KBM-7 (cell line): ENCODE measurements at regions not wholly inside any gene's neighbourhood (a gene's known extent, or its start where the extent isn't known, plus 50 kb on each side); places are given as distances from the start of the nearest gene placed in this dataset.
"Not testable (repeated sequence)": the region's sequence is repeated elsewhere in the genome, so short reads cannot be mapped to it uniquely, and the experiment has no call there.

ENCODE experiments used
- DNase-seq: peaks from one replicate; pipeline ENCODE4 v3.0.0-alpha.2; 2015
- in situ Hi-C: fragments of 300-500 bp; cut with MboI; formaldehyde crosslinking; loops from 2 replicates; pipeline ENCODE4 v1.14.3; 2020; ENCODE audit warnings: low sequenced_read_pairs, low pct_unique_long_range_greater_than_20kb, mixed read lengths

- in situ Hi-C loops: no loop called here
- no peak for DNase-seq
Measured at GRCh38 chr17:36835036-36835435, 102.2 kb upstream of the LHX1 start.

GRCh38 chr17:36837195-36837938 lies 99.9 kb upstream of the LHX1 start:
- no peak for DNase-seq
- in situ Hi-C loops: no loop called here

DNA sequence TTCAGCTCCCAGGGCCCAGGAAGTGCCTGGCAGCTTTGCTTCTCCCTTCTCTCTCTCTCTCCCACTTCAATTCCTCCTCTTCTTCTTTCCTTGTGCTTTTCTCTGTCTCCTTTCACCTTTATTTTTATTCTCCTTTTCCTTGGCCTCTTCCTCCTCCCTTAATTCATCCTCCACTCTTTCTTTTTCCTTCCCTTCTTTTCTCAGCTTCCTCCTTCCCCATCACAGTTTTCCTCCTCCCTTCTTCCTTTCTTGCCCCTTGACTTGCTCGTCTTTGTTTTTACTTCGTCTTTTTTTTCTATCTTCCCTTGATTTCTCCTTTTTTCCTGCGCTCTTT lies 99.4 kb upstream of the LHX1 start:
- no peak for DNase-seq
- in situ Hi-C loops: no loop called here

- in situ Hi-C loops: no loop called here
- no peak for DNase-seq
Measured at GRCh38 chr17:36839256-36839655, 98.0 kb upstream of the LHX1 start.

DNA sequence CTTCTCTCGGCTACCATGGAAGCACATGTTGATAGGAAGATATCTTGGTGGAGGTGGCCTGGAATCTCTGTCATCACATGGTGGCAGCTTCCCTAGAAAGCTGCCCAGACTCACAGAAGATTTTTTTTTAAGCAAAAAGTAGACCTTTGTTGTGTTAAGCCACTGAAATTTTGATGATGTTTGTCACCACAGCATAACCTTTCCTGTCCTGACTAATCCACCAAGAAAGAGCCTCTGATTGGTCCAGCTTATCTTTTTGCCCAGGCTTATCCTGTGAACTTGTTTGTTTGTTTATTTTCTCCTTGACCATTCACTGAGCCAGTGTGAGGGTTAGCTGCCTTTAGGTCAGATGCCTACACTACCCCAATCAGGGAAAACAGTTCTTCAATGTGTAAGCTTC lies 96.5 kb upstream of the LHX1 start:
- in situ Hi-C loops: no loop called here
- no peak for DNase-seq

GRCh38 chr17:36842231-36842819 lies 95.0 kb upstream of the LHX1 start:
- in situ Hi-C loops: no loop called here
- no peak for DNase-seq

DNA sequence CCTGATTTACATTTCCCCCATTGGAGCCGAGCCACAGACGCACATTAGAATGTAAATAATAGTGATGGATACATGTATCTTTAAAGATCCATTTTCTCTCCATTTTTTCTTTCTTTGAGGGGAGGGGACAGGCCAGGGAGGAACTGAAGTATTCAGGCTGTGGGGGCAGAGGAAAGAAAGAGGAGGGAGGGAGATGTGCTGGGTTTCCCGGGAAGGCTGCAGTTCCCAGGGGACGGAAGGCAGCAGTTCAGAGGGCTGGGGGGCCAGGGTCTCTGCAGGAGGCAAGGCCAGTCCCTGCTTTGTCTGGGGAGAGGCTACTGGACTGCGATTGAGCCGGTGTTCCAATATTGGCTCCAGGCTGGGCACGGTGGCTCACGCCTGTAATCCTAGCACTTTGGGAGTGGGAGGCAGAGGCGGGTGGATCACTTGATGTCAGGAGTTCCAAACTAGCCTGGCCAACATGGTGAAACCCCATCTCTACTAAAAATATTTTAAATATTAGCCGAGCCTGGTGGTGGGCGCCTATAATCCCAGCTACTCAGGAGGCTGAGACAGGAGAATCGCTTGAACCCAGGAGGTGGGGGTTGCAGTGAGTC lies 94.2 kb upstream of the LHX1 start:
- in situ Hi-C loops: no loop called here
- no peak for DNase-seq

DNA sequence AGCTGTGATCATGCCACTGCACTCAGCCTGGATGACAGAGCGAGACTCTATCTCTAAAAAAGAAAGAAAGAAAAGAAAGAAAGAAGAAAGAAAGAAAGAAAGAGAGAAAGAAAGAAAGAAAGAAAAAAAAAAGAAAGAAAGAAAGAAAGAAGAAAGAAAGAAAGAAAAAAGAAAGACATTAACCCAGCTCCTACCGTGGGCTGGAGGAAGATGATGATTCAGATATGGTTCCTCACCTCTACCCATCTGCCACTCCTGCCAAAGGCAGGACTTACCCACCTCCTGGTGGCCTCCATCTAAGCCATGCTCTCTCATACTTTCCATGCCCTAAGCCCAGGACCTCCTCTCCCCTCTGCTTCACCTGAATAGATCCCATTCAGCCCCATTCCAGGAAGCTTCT lies 93.3 kb upstream of the LHX1 start:
- in situ Hi-C loops: no loop called here
- DNase-seq: no peak

GRCh38 chr17:36844601-36845000 lies 92.7 kb upstream of the LHX1 start:
- in situ Hi-C loops: no loop called here

DNA sequence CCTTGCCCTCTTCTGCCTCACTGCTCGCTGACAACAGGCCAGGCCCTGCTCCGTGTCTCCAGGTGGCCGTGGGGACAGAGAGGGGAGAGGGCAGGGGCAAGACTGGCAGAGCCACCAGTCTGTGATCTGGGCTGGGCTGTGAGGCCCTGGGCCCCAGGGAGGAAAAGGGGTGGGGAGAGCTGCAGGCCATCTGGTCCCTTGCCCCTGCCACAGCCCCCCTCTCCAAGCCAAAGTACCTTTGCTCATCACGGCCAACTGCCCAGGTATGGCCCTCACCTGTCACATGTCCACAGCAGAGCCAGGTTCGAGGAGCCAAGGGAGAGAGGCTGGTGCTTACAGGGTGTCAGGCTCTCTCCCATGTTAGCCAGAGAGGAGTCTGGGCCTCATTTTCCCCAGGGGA lies 91.4 kb upstream of the LHX1 start:
- in situ Hi-C loops: no loop called here

More at GRCh38 chr17:36844601-36845000, 92.7 kb upstream of the LHX1 start:
- no peak for DNase-seq

DNA sequence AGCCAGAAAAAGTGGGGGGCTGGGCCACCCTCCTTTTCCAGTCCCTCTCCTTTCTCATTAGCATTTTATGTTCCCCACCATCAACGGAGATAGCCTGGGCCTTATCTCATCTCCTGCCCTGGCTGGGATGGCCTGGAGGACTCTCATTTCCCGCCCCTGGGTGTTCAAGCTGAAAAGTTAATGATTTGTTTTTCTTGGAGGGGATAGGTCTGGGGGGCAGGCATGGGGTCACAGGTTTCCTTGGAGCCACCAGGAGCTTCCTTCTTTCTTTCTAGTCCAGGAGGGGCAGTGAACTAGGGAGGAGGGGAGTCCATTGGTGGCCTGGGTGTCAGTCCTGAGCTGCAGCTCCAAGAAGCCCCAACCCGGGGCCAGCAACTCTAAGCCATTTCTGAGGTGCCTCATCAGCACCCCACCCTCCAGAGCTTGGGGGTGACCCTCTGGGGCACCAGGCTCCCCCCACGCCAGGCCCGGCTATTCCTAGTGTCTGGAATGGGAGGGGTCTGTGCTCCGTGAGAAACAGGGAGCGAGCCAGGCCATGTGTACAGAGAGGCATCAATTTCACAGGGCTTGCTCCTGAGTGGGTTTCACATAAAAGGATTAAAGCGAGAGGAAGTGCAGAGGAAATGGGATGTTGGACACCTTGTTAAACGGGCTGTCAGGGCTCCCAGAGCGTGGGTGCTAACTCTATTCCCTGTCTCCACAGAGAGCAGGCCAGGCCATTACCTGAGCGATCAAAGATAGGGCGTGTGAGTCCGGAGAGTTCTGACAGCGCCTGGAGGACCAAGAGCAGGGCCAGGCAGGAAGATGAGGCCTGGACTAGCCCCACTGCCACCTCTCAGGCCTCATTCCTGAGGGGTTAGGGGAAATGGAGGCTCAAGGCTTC lies 90.6 kb upstream of the LHX1 start:
- no peak for DNase-seq
- in situ Hi-C loops: no loop called here

More for the DNA sequence above, 91.4 kb upstream of the LHX1 start:
- DNase-seq: no peak

DNA sequence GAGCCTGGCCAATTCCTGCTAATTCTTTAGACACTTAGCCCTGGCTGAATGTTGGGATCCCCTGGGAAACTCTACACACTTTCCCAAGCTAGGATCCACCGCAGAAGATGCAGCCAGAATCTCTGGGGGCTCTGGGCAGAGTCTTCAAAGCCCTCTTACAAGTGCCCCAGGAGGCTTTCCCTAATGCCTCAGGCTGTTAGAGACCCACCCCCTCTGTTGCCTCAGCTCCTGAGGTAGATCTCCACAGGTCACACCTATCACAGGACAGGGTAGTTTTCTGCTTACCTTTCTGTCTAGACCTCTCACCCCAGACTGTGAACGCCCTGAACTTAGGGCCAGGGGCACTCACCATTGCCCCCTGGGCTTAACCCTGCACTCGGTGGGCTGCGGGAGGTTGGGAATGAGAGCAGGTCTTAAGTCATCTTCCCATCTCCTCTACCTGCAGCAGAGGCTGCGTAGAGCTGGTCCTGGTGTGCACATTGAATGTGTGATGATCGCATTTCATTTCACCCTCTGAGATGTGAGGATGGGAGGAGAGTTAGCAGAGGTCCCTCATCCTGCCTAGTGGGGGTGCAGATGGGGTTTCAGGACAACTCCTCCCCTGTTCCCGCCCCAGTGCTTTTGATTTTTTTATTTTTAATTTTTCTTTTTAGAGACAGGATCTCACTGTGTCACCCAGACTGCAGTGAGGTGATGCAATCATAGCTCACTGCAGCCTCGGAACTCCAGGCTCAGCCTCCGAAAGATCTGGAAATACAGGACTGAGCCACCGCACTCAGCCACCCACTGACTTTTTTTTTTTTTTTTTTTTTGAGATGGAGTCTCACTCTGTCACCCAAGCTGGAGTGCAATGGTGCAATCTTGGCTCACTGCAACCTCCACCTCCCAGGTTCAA lies 89.0 kb upstream of the LHX1 start:
- in situ Hi-C loops: no loop called here
- DNase-seq: no peak

DNA sequence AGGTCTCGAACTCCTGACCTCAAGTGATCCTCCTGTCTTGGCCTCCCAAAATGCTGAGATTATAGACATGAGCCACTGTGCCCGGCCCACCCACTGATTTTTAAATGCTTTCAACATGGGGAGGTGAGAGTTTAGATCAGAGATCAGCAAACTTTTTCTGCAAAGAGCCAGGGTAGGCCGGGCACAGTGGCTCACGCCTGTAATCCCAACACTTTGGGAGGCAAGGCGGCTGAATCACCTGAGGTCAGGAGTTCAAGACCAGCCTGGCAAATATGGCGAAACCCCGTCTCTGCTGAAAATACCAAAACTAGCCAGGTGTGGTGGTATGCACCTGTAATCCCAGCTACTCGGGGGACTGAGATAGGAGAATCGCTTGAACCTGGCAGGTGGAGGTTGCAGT lies 88.3 kb upstream of the LHX1 start:
- in situ Hi-C loops, DNase-seq: not testable (repeated sequence)

DNA sequence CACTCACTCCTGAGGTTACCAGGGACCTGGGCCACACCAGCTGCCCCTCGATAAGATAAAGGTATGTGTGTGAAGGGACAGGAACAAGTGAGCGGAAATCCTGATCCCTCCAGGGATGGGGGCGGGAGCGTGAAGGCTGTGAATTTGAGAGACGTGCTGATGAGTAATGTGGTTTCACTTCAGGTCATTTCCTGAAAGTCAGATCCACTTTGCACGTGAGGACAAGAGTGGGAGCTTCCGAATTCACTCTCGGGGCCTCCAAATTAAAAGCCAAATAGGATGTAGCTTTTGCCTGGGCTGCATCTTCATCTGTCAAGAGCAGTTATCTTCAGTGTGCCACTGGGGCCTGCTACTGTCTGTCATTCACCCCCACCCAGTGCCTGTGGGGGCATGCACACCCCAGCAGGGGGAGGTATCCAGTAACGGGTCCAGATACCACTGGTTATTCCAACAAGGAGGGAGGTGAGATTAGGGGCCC lies 87.4 kb upstream of the LHX1 start:
- DNase-seq: peak; percentile 90
- in situ Hi-C loops: no loop called here

DNA sequence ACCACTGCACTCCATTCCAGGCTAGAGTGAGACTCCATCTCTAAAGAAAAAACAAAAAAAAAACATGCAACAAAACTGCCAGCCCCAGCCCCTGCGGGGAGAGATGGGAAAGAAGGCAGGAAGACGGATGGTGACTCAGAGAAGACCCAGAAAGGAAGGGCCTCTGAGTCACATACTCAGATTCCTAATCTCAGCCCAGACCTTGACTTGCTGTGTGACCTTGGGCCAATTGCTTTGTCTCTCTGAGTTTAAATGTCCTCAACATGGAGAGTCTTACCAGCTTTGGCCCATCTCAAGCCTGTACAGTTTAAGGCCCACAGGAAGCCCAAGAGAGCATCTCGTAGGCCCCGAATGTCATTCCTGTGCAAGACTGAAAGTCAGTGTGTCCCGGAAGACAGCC lies 86.5 kb upstream of the LHX1 start:
- in situ Hi-C loops: no loop called here

DNA sequence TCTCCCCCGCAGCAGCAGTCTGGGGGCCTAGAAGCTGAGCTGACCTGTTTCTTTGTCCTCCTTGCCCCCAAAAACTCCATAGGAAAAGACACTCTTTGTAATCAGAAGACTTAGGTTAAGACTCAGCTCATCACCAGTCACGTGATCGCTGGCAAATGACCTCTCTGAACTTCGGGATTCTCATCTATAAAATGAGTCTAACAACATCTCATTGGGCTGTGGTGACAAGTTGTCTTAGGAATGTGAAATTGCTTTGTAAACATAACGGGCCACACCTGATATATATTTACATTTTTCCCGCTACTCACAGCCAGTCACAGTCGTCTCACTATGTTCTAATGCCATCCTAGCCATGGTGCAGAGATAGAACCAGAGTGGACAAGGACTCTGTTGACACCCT lies 86.0 kb upstream of the LHX1 start:
- in situ Hi-C loops: no loop called here
- no peak for DNase-seq

More for the DNA sequence above, 86.5 kb upstream of the LHX1 start:
- DNase-seq: no peak

- in situ Hi-C loops, DNase-seq: not testable (repeated sequence)
Measured at GRCh38 chr17:36852478-36852877, 84.8 kb upstream of the LHX1 start.

DNA sequence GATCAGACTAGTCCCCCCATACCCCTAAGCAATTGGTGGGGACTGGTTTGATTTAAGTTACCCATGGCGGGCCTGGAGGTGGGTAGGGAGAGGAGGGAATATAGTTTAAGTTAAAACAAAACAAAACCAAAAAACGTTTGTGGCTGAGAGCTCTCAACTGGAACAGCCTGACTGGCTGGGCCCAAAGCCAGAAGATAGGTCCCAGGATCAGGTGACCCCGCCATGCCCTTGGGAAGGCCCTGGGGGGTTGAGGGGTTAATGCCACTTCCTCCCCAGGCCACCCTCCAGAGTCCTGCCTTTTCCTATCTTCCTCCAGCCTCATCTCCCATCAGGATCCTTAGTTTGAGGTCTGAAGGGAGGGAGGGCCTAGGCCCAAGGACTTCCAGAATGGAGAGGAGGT lies 82.3 kb upstream of the LHX1 start:
- no peak for DNase-seq
- in situ Hi-C loops: no loop called here

- no peak for DNase-seq
- in situ Hi-C loops: no loop called here
Measured at GRCh38 chr17:36855459-36855858, 81.8 kb upstream of the LHX1 start.
